Body of pancreas (tissue), 4 donors: ENCODE measurements at regions not wholly inside any gene's neighbourhood (a gene's known extent, or its start where the extent isn't known, plus 50 kb on each side); places are given as distances from the start of the nearest gene placed in this dataset.

Source experiments
- ATAC-seq: fragments of 150-250 bp; one replicate; pipeline ENCODE4 v1.9.1; 2016
- DNase-seq, 4 donors: peaks; one replicate each; pipeline ENCODE4 v3.0.0-alpha.2; 2019
- H3K27ac ChIP-seq, 4 donors: fragments of 200-600 bp; sonication (generic); 1 replicate in 3 of 4; 2 replicates in 1 of 4; pipeline versions ENCODE4 v1.5.1 to v1.6.1; 2016 to 2019; ENCODE audit warnings: mild to moderate bottlenecking in 1 of 4, mixed read lengths in 1 of 4, moderate library complexity in 1 of 4
- H3K27me3 ChIP-seq, 2 donors: fragments of 200-600 bp; sonication (generic); one replicate each; pipeline ENCODE4 v1.6.0; 2016; ENCODE audit warnings: mild to moderate bottlenecking in 1 of 2
- H3K36me3 ChIP-seq, 2 donors: fragments of 200-600 bp; sonication (generic); replicated peaks in 1 of 2; 2 replicates each; pipeline ENCODE4 v1.5.1; 2016; ENCODE audit warnings: low read depth in 2 of 2; ENCODE audit not compliant: insufficient read depth in 1 of 2
- H3K4me1 ChIP-seq: fragments of 200-600 bp; sonication (generic); one replicate; pipeline ENCODE4 v1.6.0; 2016
- H3K4me3 ChIP-seq, 2 donors: fragments of 200-600 bp; sonication (generic); 1 replicate in 1 of 2; 2 replicates in 1 of 2; pipeline ENCODE4 v1.5.1; 2016 to 2019
- H3K9me3 ChIP-seq, 3 donors: fragments of 200-600 bp; sonication (generic); 1 replicate in 2 of 3; 2 replicates in 1 of 3; pipeline ENCODE4 v1.5.1; 2016
- CTCF ChIP-seq, 7 experiments: fragments of 450-650 bp in 4 of 7; fragments of 200-600 bp in 3 of 7; sonication (generic) in 3 of 7; IDR thresholded peaks; one replicate each; pipeline ENCODE4 v1.5.1; 2016 to 2019; ENCODE audit warnings: antibody characterized with exemption in 7 of 7
- POLR2A ChIP-seq, 3 donors: fragments of 450-650 bp; IDR thresholded peaks; one replicate each; pipeline ENCODE4 v1.6.1; 2016; ENCODE audit warnings: antibody characterized with exemption in 3 of 3, mild to moderate bottlenecking in 2 of 3
- WGBS, 2 donors: methylation state at CpG; one replicate each; pipeline ENCODE4 v1.1.5; 2017; 5-methylcytosine and 5-hydroxymethylcytosine counted together
- intact Hi-C: fragments of 100-400 bp; cut with DNase I; formaldehyde crosslinking; loops from one replicate; pipeline ENCODE4 v1.15.1; 2023

DNA sequence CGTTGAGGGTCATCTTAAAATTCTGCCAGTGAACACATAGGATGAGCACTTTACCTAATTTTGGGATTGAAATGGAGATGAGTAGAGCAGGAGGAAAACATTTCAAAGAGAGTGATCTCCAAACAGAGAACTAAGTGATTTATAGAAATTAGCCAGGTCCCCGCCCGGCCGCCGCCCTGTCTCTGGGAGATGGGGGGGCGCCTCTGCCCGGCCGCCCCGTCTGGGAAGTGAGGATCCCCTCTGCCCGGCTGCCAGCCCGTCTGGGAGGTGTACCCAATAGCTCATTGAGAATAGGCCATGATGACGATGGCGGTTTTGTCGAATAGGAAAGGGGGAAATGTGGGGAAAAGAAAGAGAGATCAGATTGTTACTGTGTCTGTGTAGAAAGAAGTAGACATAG lies 276.7 kb upstream of the C11orf87 start:
- no peaks in the 10 kb centered on the region for H3K4me1 ChIP-seq
- no peak overlapping the region for H3K27ac ChIP-seq
- H3K4me3 ChIP-seq, result no peak overlapping the region
- H3K27me3 ChIP-seq, result no peaks in the 10 kb centered on the region
- DNase-seq (no peak), ATAC-seq (no peak)
- intact Hi-C loops, result no loop called here
- 75 to 79% methylated on average over 14 of the region's 14 CpGs for WGBS, 2 donors
- TF ChIP-seq CTCF (IDR thresholded peaks at IDR 0.05) (no peak), POLR2A (IDR thresholded peaks at IDR 0.05) (no peak)
- H3K9me3 ChIP-seq, result no peaks in the 10 kb centered on the region
- no peaks in the 10 kb centered on the region for H3K36me3 ChIP-seq

DNA sequence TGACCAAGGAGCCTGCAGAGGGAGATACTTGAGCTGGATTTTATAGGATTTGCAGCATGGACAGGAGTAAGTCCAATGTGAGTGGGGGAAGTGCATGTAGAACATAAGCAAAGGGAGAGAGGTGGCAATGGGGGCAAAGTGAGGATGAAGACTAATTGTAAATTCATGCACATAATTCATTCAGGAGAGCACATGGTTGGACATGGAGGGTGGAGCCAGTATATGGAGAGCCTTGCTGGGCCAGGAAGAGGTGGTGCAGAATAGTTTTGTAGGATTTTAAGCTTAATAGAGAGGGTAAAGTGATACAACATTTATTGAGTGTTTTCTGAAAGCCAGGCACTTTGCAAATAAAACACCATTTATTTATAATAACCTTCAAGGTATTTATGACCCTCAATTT lies 274.3 kb upstream of the C11orf87 start:
- H3K27ac ChIP-seq, result no peak overlapping the region
- H3K27me3 ChIP-seq, result no peaks in the 10 kb centered on the region
- ATAC-seq (no peak), DNase-seq (no peak)
- TF ChIP-seq POLR2A (IDR thresholded peaks at IDR 0.05), result no peak
- intact Hi-C loops, result no loop called here
- H3K36me3 ChIP-seq, result no peaks in the 10 kb centered on the region
- H3K4me3 ChIP-seq, result no peak overlapping the region
- H3K4me1 ChIP-seq, result no peaks in the 10 kb centered on the region
- no peaks in the 10 kb centered on the region for H3K9me3 ChIP-seq

DNA sequence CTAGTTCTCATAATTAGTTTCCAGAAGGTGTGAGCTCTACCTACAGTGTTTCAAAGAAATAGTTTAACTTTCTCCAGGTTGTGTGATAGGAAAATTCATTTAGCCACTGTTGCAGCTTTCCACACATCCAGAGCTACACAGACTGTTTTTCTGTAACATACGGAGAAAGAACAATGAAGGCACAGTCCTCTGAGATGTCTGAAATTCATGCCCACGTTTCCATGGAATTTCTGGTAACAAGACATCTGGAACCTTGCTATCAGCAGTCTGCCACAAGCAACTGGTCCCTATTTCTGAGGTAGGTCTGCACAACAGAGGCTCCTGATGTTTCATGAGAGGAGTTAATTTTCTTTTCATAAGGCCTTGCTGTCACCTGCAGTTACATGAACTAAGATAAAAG lies 273.3 kb upstream of the C11orf87 start:
- no peak for TF ChIP-seq CTCF (IDR thresholded peaks at IDR 0.05)
- TF ChIP-seq POLR2A (IDR thresholded peaks at IDR 0.05), result no peak
- intact Hi-C loops, result no loop called here
- DNase-seq, result no peak
- ATAC-seq, result no peak
- H3K27me3 ChIP-seq, result no peaks in the 10 kb centered on the region
- H3K36me3 ChIP-seq, result no peaks in the 10 kb centered on the region
- no peak overlapping the region for H3K4me3 ChIP-seq
- WGBS, 2 donors, result 32 to 34% methylated on average over 2 of the region's 2 CpGs
- no peaks in the 10 kb centered on the region for H3K4me1 ChIP-seq
- no peaks in the 10 kb centered on the region for H3K9me3 ChIP-seq
- no peak overlapping the region for H3K27ac ChIP-seq

DNA sequence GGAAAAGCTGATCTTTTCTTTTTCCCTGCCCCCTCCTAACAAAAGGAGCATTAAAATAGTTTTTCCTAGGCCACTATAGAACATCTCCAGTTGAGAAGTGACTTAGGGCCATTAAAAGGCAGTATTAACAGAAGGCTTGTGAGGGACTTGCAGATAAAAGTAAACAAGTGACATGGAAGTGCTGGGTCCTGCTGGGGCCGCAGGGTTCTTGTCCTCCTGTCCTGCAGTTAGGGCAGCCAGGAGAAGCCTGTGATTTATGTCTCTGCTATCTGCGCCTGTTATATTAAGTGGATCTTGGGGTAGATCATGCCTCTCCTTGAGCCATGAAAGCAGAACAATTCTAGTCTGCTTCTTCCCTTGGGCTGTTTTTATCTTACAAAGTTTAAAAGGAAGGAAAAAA lies 271.4 kb upstream of the C11orf87 start:
- Histone ChIP-seq H3K9me3 (no peaks in the 10 kb centered on the region), H3K4me1 (no peaks in the 10 kb centered on the region), H3K36me3 (no peaks in the 10 kb centered on the region), H3K4me3 (no peak overlapping the region), H3K27me3 (no peaks in the 10 kb centered on the region), H3K27ac (no peak overlapping the region)
- DNase-seq, result no peak
- no peak for ATAC-seq
- intact Hi-C loops, result no loop called here
- WGBS, 2 donors, result 42 to 56% methylated on average over 2 of the region's 2 CpGs
- no peak for TF ChIP-seq CTCF (IDR thresholded peaks at IDR 0.05)

GRCh38 chr11:109153836-109154235 lies 268.2 kb upstream of the C11orf87 start:
- H3K36me3 ChIP-seq, result no peaks in the 10 kb centered on the region
- H3K27ac ChIP-seq, result no peak overlapping the region
- H3K9me3 ChIP-seq, result no peaks in the 10 kb centered on the region
- no peaks in the 10 kb centered on the region for H3K27me3 ChIP-seq
- no peak for TF ChIP-seq POLR2A (IDR thresholded peaks at IDR 0.05)
- no peak for TF ChIP-seq CTCF (IDR thresholded peaks at IDR 0.05)
- intact Hi-C loops, result no loop called here
- DNase-seq (no peak), ATAC-seq (no peak)
- no peak overlapping the region for H3K4me3 ChIP-seq
- no peaks in the 10 kb centered on the region for H3K4me1 ChIP-seq
